Fibroblast of villous mesenchyme (primary cell): ENCODE measurements at regions not wholly inside any gene's neighbourhood (a gene's known extent, or its start where the extent isn't known, plus 50 kb on each side); places are given as distances from the start of the nearest gene placed in this dataset.
A peak's percentile ranks its signal among the peaks of the same experiment; 100 is the strongest.
"Not testable (repeated sequence)": the region's sequence is repeated elsewhere in the genome, so short reads cannot be mapped to it uniquely, and the experiment has no call there.

Source experiments
- DNase-seq: peaks from one replicate; pipeline ENCODE4 v3.0.0-alpha.2; 2010; ENCODE audit warnings: low read depth
- H3K4me3 ChIP-seq: 2 replicates; pipeline ENCODE4 v1.5.1; 2011; ENCODE audit warnings: low read depth, mild to moderate bottlenecking, low read length
- CTCF ChIP-seq: IDR thresholded peaks from 2 replicates; pipeline ENCODE4 v1.5.1; 2012; ENCODE audit warnings: low read depth, mild to moderate bottlenecking, low read length; ENCODE audit not compliant: insufficient read depth

GRCh38 chr6:134766497-134766896 lies 183.4 kb downstream of the ALDH8A1 start:
- H3K4me3 ChIP-seq = no peak overlapping the region
- no peak for DNase-seq
- no peak for TF ChIP-seq CTCF

DNA sequence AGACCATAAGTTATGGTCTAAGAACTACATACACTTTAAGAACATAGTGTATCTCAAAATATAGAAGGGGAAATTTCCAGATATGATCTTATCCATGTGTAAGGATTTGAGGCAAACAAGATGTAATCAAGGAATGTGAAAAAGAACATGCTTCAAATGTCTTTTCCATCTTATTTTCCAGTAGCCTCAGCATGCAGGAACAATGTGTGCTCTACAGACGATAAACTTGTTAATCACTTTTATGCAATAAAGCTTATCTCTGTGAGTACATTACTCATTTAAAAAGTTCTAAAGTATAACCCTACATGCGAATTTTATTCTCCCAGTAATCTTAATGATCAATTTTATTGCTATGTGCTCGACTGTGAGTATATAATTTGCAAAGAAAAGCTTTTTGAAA lies 185.2 kb downstream of the ALDH8A1 start:
- TF ChIP-seq CTCF = no peak
- no peak overlapping the region for H3K4me3 ChIP-seq
- peak; percentile 94 for DNase-seq

GRCh38 chr6:134763575-134763974 lies 186.3 kb downstream of the ALDH8A1 start:
- not testable (repeated sequence) for H3K4me3 ChIP-seq, DNase-seq

DNA sequence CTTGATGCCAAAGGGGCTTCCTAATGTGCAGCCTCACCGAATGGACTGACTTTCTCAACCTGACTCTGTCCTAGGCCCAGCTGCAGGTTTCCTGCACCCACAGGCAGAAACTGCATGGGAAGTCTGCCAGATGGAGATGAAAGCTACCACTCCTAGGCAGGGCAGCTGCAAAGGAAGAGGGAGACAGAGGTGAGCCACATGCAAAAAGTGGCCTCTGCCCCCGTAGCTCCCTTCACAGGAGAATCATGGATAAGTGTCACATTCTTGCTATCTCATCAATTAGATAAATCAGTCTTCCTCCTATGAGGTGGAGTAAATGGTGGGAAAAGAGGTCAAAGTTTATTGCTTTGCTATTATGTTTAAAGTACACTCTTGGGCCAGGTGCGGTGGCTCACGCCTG lies 191.3 kb downstream of the ALDH8A1 start:
- H3K4me3 ChIP-seq = no peak overlapping the region
- TF ChIP-seq CTCF = no peak
- no peak for DNase-seq

DNA sequence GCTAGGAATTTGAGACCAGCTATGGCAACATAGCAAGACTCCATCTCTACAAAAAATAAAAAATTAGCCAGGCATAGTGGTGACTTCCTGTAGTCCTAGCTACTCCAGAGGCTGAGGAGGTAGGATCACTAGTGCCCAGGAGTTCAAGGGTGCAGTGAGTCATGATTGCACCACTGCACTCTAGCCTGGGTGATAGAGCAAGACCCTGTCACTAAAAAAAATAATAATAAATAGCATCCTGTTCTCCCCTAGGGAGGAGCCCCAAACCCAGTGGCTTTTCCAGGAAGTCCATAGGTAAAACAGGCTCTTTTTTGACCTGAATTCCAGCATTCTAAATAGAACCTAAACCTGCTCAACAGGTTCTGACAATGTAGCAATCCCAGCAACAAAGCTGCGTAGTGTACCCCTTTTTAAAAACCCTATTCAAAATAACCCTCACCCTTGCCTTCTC lies 192.0 kb downstream of the ALDH8A1 start:
- TF ChIP-seq CTCF = no peak
- no peak overlapping the region for H3K4me3 ChIP-seq
- peak; percentile 51 for DNase-seq

DNA sequence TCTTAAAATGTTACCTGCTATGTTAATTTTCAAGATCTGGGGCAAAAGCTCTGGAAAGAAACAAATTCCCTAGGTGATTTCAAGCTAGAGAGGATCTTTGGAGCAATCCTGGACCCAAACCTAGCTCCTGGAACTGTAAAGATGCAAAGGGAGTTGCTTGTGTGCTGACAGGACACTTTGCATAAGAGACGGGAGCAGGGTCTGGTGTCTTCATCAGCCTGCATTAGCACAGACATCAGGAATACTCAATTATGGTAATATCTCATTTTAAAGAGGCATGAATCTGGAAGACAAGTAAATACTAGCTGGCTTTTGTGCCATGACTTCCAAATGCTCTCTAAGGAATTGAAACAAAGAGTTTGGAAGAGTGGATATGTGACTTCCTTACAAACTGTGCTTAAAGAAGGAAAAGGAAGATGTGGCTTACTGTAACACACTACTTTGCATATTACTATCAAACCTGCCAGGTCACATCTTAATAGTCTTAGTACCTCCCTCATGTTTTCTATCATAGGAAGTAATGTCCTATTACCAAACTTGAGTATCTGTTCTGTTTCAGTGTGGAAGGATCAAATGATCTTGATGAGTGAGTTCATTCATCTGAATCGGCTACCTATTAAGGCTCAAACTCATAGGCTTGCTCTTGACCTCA lies 193.4 kb downstream of the ALDH8A1 start:
- no peak for DNase-seq
- H3K4me3 ChIP-seq = no peak overlapping the region
- no peak for TF ChIP-seq CTCF

DNA sequence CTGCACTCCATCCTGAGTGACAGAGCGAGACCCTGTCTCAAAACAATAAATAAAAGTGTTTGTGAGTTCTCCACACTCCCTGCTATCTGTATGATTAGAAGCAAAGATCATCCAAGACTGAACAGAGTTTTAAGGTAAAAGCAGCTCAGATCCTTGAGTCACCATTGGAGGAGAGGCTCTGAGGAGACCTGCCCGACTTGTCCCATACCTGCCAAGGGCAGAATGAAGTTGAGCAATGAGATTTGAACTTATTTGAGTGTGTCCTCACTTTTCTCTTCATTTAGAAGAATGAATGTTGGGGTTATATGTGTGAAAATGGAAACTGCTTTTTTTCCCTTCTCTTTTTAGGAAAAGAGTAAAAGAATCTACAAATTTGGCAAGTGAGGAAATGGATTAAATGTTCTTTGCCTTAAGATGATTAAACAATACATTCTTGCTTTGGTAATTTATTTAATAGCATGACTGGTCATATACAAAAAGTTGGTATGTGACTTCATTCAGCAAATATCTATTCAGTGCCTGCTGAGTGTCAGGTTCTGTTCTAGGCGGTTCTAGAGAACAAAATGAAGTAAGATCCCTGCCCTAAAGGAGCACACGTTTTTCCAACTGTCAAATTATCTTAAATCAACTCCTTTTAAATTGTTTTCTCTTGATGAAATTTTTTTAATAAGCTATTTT lies 195.7 kb downstream of the ALDH8A1 start:
- no peak for DNase-seq
- no peak for TF ChIP-seq CTCF
- H3K4me3 ChIP-seq = no peak overlapping the region
